ENCODE measurements at regions not wholly inside any gene's neighbourhood (a gene's known extent, or its start where the extent isn't known, plus 50 kb on each side); places are given as distances from the start of the nearest gene placed in this dataset.

DNA sequence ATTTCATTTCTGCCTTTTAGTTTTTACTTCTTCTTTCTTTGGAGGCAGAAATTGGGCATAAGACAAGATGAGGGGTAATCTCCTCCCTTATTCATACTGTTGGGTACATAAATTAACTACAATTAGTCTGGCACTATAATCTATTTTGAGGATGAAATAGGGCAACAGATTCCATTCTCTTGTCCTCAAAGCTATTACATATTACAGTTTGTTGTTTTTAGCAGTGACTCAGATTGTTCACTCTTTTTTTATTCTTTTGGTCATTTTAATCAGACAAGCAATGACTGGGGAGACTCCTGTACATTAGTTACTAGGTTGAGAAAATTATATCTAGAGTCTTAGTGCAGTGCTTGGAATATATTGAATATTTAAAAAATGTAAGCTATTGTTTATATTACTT, 556.0 kb downstream of the OTOL1 start (continued):
- TF ChIP-seq, protein P1, sequence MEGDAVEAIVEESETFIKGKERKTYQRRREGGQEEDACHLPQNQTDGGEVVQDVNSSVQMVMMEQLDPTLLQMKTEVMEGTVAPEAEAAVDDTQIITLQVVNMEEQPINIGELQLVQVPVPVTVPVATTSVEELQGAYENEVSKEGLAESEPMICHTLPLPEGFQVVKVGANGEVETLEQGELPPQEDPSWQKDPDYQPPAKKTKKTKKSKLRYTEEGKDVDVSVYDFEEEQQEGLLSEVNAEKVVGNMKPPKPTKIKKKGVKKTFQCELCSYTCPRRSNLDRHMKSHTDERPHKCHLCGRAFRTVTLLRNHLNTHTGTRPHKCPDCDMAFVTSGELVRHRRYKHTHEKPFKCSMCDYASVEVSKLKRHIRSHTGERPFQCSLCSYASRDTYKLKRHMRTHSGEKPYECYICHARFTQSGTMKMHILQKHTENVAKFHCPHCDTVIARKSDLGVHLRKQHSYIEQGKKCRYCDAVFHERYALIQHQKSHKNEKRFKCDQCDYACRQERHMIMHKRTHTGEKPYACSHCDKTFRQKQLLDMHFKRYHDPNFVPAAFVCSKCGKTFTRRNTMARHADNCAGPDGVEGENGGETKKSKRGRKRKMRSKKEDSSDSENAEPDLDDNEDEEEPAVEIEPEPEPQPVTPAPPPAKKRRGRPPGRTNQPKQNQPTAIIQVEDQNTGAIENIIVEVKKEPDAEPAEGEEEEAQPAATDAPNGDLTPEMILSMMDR (IDR thresholded peaks at IDR 0.05 in 2 of 3, conservative IDR thresholded peaks at IDR 0.05 in 1 of 3; ENCODE audit: control insufficient read depth in 2 of 3, extremely low read depth in 1 of 3, insufficient read depth in 1 of 3, low read depth in 3 of 3, low read length in 3 of 3) = no peak
- TF ChIP-seq FOS (IDR thresholded peaks at IDR 0.05; ENCODE audit: borderline replicate concordance, extremely low read depth, insufficient read length) (no peak), STAT3 (IDR thresholded peaks at IDR 0.05; ENCODE audit: low read depth, low read length) (no peak), SMARCA5 (IDR thresholded peaks at IDR 0.05) (no peak)
- TF ChIP-seq, protein P2, sequence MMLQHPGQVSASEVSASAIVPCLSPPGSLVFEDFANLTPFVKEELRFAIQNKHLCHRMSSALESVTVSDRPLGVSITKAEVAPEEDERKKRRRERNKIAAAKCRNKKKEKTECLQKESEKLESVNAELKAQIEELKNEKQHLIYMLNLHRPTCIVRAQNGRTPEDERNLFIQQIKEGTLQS (IDR thresholded peaks at IDR 0.05; ENCODE audit: borderline replicate concordance, extremely low read depth, low read depth, low read length) = no peak

DNA sequence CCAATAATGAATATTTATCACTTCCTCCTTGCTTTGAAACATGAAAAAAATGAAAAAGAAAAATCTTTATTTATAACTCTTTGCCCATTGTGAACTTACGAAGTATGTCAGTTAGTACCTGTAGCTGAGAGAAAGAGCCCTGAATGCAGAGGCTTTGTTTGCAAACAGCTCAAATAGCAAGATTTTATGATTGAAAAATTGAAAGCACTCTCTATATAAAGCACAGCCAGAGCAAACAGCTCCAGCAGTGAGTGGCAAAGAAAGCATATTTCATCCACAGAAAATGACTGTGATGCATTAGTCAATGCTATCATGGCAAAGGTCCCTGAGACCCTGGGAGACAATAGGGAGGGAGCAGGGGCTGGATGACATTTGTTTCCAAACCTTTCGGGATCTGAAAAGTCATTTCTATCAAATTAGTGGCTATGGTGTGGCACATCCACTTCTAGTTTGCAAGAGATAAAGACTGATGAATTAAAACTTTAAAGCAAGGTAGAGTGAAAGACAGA, 576.1 kb downstream of the OTOL1 start:
- ATAC-seq (no peak), DNase-seq (ENCODE audit: low read depth, low spot score) (no peak), FAIRE-seq (no peak)
- intact Hi-C loops (cut with micrococcal nuclease; ENCODE audit: unreplicated experiment) = no loop called here
- H3K27ac ChIP-seq (ENCODE audit: control insufficient read depth, insufficient read depth) = no peak overlapping the region
- no peak overlapping the region for H3K9ac ChIP-seq (ENCODE audit: control insufficient read depth, insufficient read depth, low read length)
- in situ Hi-C loops (cut with MboI) = no loop called here
- no peak overlapping the region for H3K4me2 ChIP-seq (ENCODE audit: control insufficient read depth, insufficient read depth)
- H3K79me2 ChIP-seq (ENCODE audit: control insufficient read depth, insufficient read depth, low read length) = no peaks in the 10 kb centered on the region
- ChIA-PET SMC1A (ENCODE audit: uncharacterized antibody, unreplicated experiment) (interaction anchor here (1.3 kb wide), 1 partner anchor 204 kb away, joined by 3 read pairs; no protein-coding TSS in a partner anchor), POLR2A (no interaction called here), CTCF (no interaction called here), RAD21 (ENCODE audit: unreplicated experiment) (no interaction called here)
- H2AFZ ChIP-seq (ENCODE audit: control insufficient read depth, low read depth, low read length) = no peak overlapping the region
- no peaks in the 10 kb centered on the region for H3K9me3 ChIP-seq (replicated peaks; ENCODE audit: control insufficient read depth, insufficient read depth, low read length)
- no peaks in the 10 kb centered on the region for H3K27me3 ChIP-seq (replicated peaks in 1 of 2; ENCODE audit: control insufficient read depth in 2 of 2, insufficient read depth in 2 of 2, low read length in 1 of 2)
- H3K36me3 ChIP-seq (ENCODE audit: control insufficient read depth in 2 of 2, insufficient read depth in 2 of 2, low read length in 1 of 2) = no peaks in the 10 kb centered on the region
- H4K20me1 ChIP-seq (ENCODE audit: control insufficient read depth, insufficient read depth) = no peaks in the 10 kb centered on the region
- H3K4me3 ChIP-seq = no peak overlapping the region
- TF ChIP-seq, protein P3, sequence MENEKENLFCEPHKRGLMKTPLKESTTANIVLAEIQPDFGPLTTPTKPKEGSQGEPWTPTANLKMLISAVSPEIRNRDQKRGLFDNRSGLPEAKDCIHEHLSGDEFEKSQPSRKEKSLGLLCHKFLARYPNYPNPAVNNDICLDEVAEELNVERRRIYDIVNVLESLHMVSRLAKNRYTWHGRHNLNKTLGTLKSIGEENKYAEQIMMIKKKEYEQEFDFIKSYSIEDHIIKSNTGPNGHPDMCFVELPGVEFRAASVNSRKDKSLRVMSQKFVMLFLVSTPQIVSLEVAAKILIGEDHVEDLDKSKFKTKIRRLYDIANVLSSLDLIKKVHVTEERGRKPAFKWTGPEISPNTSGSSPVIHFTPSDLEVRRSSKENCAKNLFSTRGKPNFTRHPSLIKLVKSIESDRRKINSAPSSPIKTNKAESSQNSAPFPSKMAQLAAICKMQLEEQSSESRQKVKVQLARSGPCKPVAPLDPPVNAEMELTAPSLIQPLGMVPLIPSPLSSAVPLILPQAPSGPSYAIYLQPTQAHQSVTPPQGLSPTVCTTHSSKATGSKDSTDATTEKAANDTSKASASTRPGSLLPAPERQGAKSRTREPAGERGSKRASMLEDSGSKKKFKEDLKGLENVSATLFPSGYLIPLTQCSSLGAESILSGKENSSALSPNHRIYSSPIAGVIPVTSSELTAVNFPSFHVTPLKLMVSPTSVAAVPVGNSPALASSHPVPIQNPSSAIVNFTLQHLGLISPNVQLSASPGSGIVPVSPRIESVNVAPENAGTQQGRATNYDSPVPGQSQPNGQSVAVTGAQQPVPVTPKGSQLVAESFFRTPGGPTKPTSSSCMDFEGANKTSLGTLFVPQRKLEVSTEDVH (IDR thresholded peaks at IDR 0.05; ENCODE audit: low read depth, partially characterized antibody) = no peak
- H3K4me1 ChIP-seq (ENCODE audit: control insufficient read depth, insufficient read depth, low read length) = no peaks in the 10 kb centered on the region
- BruUV-seq (replicated peaks) = no TSS peak
- WGBS (ENCODE audit: insufficient coverage, insufficient replicate concordance, low lambda C conversion rate, missing lambda C conversion rate) = 11% methylated on average over 2 of the region's 2 CpGs
